ENCODE measurements at regions not wholly inside any gene's neighbourhood (a gene's known extent, or its start where the extent isn't known, plus 50 kb on each side); places are given as distances from the start of the nearest gene placed in this dataset.

GRCh38 chr4:163610648-163611047 is 116.2 kb downstream of the TMA16 start:
- H3K4me3 ChIP-seq (replicated peaks; ENCODE audit: low read depth, low read length): no peak overlapping the region
- no peak for DNase-seq (ENCODE audit: extremely low read depth, low read depth)
- TF ChIP-seq, protein P1, sequence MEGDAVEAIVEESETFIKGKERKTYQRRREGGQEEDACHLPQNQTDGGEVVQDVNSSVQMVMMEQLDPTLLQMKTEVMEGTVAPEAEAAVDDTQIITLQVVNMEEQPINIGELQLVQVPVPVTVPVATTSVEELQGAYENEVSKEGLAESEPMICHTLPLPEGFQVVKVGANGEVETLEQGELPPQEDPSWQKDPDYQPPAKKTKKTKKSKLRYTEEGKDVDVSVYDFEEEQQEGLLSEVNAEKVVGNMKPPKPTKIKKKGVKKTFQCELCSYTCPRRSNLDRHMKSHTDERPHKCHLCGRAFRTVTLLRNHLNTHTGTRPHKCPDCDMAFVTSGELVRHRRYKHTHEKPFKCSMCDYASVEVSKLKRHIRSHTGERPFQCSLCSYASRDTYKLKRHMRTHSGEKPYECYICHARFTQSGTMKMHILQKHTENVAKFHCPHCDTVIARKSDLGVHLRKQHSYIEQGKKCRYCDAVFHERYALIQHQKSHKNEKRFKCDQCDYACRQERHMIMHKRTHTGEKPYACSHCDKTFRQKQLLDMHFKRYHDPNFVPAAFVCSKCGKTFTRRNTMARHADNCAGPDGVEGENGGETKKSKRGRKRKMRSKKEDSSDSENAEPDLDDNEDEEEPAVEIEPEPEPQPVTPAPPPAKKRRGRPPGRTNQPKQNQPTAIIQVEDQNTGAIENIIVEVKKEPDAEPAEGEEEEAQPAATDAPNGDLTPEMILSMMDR (IDR thresholded peaks at IDR 0.05; ENCODE audit: low read depth, low read length, missing control alignments): no peak

- no peak for DNase-seq (ENCODE audit: extremely low read depth, low read depth)
- H3K4me3 ChIP-seq (replicated peaks; ENCODE audit: low read depth, low read length): no peak overlapping the region
- TF ChIP-seq, protein P1 (IDR thresholded peaks at IDR 0.05; ENCODE audit: low read depth, low read length, missing control alignments): no peak
Measured at GRCh38 chr4:163611182-163611581, 116.7 kb downstream of the TMA16 start.

GRCh38 chr4:163611784-163612445 is 117.4 kb downstream of the TMA16 start:
- H3K4me3 ChIP-seq (replicated peaks; ENCODE audit: low read depth, low read length): no peak overlapping the region
- DNase-seq (ENCODE audit: extremely low read depth, low read depth): no peak
- TF ChIP-seq, protein P1 (IDR thresholded peaks at IDR 0.05; ENCODE audit: low read depth, low read length, missing control alignments): no peak

- no peak for DNase-seq (ENCODE audit: extremely low read depth, low read depth)
- TF ChIP-seq, protein P1 (IDR thresholded peaks at IDR 0.05; ENCODE audit: low read depth, low read length, missing control alignments): no peak
- H3K4me3 ChIP-seq (replicated peaks; ENCODE audit: low read depth, low read length): no peak overlapping the region
Measured at GRCh38 chr4:163612762-163613161, 118.3 kb downstream of the TMA16 start.

- TF ChIP-seq, protein P1 (IDR thresholded peaks at IDR 0.05; ENCODE audit: low read depth, low read length, missing control alignments): no peak
- DNase-seq (ENCODE audit: extremely low read depth, low read depth): no peak
- no peak overlapping the region for H3K4me3 ChIP-seq (replicated peaks; ENCODE audit: low read depth, low read length)
Measured at GRCh38 chr4:163613383-163613782, 118.9 kb downstream of the TMA16 start.

DNA sequence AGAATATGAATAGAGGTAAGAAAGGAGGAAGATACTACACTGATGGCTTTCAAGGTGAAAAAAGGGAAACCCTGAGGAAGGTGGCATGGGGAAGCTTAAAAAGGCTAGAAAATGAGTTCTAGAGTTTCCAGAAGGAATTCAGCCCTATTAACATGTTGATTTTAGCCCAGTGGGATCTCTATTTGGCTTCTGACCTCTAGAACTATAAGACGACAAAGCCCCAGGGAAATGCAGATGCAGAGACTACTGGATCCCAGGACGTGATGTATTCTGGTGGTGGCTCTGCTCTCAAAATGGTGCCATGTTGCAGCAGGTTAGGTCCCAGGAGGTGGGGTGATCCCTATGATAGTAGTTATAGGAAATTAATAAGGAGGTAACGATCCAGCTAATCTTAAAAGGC is 120.4 kb downstream of the TMA16 start:
- H3K4me3 ChIP-seq (replicated peaks; ENCODE audit: low read depth, low read length): no peak overlapping the region
- DNase-seq (ENCODE audit: extremely low read depth, low read depth): no peak
- TF ChIP-seq, protein P1 (IDR thresholded peaks at IDR 0.05; ENCODE audit: low read depth, low read length, missing control alignments): no peak

- no peak for DNase-seq (ENCODE audit: extremely low read depth, low read depth)
- TF ChIP-seq, protein P1 (IDR thresholded peaks at IDR 0.05; ENCODE audit: low read depth, low read length, missing control alignments): no peak
- no peak overlapping the region for H3K4me3 ChIP-seq (replicated peaks; ENCODE audit: low read depth, low read length)
Measured at GRCh38 chr4:163618845-163619244, 124.4 kb downstream of the TMA16 start.
